ENCODE measurements at regions not wholly inside any gene's neighbourhood (a gene's known extent, or its start where the extent isn't known, plus 50 kb on each side); places are given as distances from the start of the nearest gene placed in this dataset.

DNA sequence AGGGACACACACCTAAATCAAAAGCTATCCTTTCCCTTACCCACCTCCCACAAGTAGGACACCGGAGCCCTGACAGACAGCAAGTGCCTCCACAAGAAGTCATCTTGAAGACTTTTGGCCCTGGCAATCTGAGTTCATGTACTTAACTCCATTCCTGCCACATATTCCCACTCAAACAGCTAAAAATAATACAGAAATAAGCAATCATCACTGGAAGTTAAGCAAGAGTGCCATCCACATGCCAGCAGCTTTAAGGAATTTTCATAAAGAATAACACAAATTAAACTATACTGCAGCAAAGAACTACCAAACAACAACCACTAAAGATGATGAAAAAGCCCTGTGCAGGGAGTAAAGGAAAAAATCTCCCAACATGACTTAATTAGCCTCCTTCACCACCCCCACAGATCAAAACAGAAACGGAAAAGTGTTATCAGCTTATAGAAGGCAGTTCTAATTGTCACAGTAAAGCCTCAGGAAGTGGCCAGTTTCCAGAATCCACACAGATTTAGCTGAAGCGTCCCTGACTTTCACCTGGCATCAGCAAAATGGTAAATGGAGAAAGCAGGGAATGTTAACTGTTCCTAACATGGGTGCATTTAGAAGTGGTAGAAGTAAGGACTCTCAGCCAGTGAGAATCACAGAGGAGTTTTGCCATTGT lies 343.9 kb downstream of the TBC1D4 start:
- Mint-ChIP-seq H3K36me3 (no peaks in the 10 kb centered on the region), H3K27me3 (no peaks in the 10 kb centered on the region), H3K4me1 (no peaks in the 10 kb centered on the region), H3K27ac (no peak overlapping the region), H3K4me3 (no peak overlapping the region), H3K9me3 (peaks cover 6 to 28% (median 13%) of the 10 kb centered on the region in 7 donors)
- ATAC-seq (ENCODE audit: low read depth in 2 of 2) (no peak), DNase-seq (no peak)

DNA sequence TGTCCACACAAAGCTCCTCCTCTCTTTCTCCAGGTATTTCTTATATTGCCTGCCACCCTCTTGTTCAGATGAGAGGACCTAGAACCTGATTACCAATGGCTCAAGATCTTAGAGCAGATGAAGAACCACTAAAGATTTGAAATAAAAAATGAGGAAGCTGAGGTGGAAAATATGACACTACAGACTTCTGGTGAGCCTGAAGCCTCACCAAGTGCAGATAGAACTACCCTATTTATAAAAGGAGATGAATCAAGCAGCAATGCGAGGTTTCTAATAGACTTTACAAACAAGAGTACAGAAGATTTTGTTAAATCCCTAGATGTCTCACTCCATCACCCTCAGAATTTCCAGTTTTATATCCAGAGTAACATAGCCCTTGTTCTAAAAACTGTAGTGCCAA lies 345.8 kb downstream of the TBC1D4 start:
- H3K4me1 Mint-ChIP-seq, result no peaks in the 10 kb centered on the region

DNA sequence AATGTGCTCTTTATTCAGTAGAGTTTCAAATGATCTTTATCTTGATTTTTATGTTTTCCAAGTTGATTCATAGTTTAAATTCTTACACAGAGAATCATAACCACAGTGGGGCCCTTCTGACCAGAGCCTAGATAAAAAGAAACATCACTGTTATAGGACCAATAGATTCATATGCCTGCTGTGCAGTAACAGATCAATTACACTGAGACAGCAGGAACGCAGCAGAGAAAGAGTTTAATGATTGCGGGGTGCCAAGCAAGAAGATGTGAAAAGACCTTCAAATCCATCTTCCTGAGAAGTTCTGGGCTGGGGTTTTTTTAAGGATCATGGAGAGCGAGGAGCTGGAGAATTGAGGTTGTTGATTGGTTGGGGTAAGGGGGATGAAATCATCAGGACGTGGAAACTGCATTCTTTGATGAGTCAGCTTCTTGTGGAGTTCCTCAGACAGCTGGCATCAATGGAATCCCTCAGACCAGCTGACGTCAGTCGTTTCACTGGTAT lies 346.6 kb downstream of the TBC1D4 start:
- ATAC-seq (ENCODE audit: low read depth in 2 of 2) (no peak), DNase-seq (no peak)
- Mint-ChIP-seq H3K4me1 (no peaks in the 10 kb centered on the region), H3K27ac (no peak overlapping the region), H3K36me3 (no peaks in the 10 kb centered on the region), H3K27me3 (no peaks in the 10 kb centered on the region), H3K9me3 (peaks cover 6 to 28% (median 13%) of the 10 kb centered on the region in 7 donors), H3K4me3 (no peak overlapping the region)

More for the DNA sequence above, 345.8 kb downstream of the TBC1D4 start:
- H3K4me3 Mint-ChIP-seq, result no peak overlapping the region
- no peak for DNase-seq
- ATAC-seq (ENCODE audit: low read depth in 2 of 2), result no peak
- no peaks in the 10 kb centered on the region for H3K27me3 Mint-ChIP-seq
- H3K9me3 Mint-ChIP-seq, result peaks cover 6 to 28% (median 13%) of the 10 kb centered on the region in 7 donors
- H3K36me3 Mint-ChIP-seq, result no peaks in the 10 kb centered on the region
- H3K27ac Mint-ChIP-seq, result no peak overlapping the region

DNA sequence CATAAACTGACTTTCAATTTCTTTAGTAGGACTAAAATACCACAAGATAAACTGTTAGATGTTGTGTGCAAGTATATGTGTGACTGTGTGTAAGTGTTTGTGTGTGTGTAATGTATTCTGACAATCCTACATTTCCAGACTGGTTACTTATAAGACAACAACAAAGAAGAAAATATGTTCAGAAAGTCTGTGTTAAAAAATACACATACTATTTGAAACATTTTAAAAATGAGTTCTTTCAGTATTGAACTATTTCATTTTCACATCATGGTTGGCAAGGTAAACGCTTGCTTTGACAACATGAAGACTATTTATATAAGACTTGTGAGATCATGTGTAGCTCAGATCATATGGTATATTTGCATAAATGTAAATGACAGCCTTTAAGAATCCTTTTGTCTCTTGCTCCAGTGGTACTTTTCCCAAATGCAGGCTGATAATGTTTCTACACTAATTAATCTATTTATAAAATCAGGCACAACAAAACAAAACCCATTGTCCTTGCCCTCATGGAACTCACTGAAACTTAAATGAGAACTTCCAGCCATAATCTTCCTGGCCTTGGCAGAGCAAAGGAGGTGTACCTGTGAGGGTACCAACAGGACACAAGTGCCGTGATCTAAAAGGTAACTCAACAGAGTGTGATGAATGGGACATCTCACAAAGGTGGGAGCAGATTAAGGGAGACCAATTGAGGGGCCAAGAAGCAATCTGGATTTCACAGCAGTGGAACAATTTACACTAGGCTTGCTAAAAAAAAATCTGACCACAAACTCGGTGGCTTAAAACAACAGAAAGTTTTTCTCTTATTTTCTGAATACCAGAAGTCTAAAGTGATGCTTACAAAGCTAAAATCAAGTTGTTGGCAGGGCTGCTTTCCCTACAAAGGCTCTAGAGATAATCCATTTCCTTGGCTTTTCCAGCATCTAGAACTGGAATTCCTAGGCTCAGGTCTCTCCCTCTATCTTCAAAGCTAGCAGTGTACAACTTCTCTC lies 349.0 kb downstream of the TBC1D4 start:
- Mint-ChIP-seq H3K9me3 (peaks cover 0 to 12% (median 5%) of the 10 kb centered on the region in 7 donors), H3K4me1 (no peaks in the 10 kb centered on the region), H3K27me3 (no peaks in the 10 kb centered on the region), H3K36me3 (no peaks in the 10 kb centered on the region), H3K27ac (no peak overlapping the region), H3K4me3 (no peak overlapping the region)
- DNase-seq (no peak), ATAC-seq (ENCODE audit: low read depth in 2 of 2) (no peak)

DNA sequence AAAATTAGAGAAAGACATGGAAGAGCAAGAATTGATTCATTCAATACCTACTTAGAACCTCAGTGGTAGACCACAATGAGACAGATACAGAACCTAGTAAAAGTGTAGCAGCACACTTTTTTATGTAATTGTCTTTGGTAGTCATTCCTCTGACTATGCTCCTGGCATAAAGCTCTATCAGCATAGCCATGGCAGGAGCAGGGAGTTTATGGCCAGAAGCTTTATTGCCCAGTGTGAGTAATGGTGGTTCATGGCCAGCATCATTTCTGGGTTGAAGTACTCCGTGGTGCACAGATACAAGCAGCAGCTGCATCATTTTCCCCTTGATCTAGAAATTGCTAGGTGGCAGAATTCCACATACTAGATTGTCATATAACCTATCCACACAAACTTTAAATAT lies 352.6 kb downstream of the TBC1D4 start:
- H3K36me3 Mint-ChIP-seq, result no peaks in the 10 kb centered on the region
- no peaks in the 10 kb centered on the region for H3K4me1 Mint-ChIP-seq
- DNase-seq (no peak), ATAC-seq (ENCODE audit: low read depth in 2 of 2) (no peak)
- no peak overlapping the region for H3K4me3 Mint-ChIP-seq
- peaks cover 0 to 3% (median 0%) of the 10 kb centered on the region in 7 donors for H3K9me3 Mint-ChIP-seq
- H3K27ac Mint-ChIP-seq, result no peak overlapping the region
- no peaks in the 10 kb centered on the region for H3K27me3 Mint-ChIP-seq

DNA sequence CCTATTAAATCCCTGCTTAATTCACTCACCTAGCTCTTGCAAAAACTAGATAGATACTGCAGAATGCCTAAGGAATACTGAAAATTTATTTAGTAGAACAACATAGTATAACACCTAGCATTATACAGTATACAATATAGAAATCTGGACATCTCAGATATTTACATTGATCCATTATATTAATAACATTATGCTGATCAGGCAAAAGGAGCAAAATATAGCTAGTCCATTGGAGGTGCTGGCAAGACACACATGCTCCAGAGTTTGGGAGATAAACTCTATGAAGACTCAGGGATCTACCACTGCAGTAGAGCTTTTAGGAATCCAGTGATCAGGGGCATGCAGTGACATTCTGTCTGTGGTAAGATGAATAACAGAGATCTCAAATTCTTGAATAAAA lies 357.6 kb downstream of the TBC1D4 start:
- H3K36me3 Mint-ChIP-seq, result no peaks in the 10 kb centered on the region
- H3K4me1 Mint-ChIP-seq, result no peaks in the 10 kb centered on the region
- DNase-seq, result no peak
- H3K9me3 Mint-ChIP-seq, result peaks cover 0 to 6% (median 0%) of the 10 kb centered on the region in 7 donors
- H3K4me3 Mint-ChIP-seq, result no peak overlapping the region
- ATAC-seq (ENCODE audit: low read depth in 2 of 2), result no peak
- no peak overlapping the region for H3K27ac Mint-ChIP-seq
- H3K27me3 Mint-ChIP-seq, result peaks cover 0 to 4% (median 0%) of the 10 kb centered on the region in 3 donors

DNA sequence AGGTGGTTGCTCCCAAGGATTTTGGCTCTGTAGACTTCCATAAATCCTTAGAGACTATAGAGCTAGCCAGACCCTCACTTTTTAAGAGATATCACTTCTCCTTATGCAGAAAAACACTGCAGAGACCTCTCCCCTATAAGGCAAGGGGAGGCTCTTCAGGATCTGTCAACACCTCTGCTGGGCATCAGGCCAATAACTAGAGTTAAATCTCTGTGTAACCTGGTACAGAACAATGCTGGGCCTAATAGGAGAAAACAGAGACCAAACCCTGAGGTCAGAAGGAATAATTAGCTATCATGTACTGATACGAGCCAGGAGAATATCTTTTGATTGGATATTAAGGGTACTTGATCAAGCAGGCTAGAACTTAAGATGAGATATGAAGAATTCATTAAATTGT lies 358.5 kb downstream of the TBC1D4 start:
- DNase-seq (no peak), ATAC-seq (ENCODE audit: low read depth in 2 of 2) (no peak)
- Mint-ChIP-seq H3K27me3 (peaks cover 0 to 4% (median 0%) of the 10 kb centered on the region in 3 donors), H3K27ac (no peak overlapping the region), H3K4me3 (no peak overlapping the region), H3K9me3 (peaks cover 0 to 6% (median 0%) of the 10 kb centered on the region in 7 donors), H3K4me1 (no peaks in the 10 kb centered on the region), H3K36me3 (no peaks in the 10 kb centered on the region)

DNA sequence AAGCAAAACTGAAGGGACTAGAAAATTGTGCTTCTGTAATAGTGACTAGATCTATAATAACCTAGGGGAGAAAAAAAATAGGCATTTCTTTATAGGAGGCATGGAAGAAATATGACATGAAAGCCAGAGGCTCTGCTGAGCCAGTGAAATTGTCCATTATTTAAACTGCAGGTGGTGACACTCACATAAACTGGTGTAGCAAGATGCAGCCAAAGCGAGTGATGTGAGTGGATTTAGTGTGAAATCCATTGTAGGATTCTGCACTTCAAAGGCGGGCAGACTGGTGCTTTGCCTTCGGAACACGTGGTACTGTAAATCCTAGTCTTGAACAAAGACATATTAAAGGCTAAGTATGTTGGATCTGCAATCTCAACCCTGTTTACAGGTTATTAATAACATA lies 361.9 kb downstream of the TBC1D4 start:
- H3K27ac Mint-ChIP-seq, result no peak overlapping the region
- no peak for DNase-seq
- no peaks in the 10 kb centered on the region for H3K36me3 Mint-ChIP-seq
- no peaks in the 10 kb centered on the region for H3K4me1 Mint-ChIP-seq
- no peak overlapping the region for H3K4me3 Mint-ChIP-seq
- H3K27me3 Mint-ChIP-seq, result peaks cover 0 to 4% (median 0%) of the 10 kb centered on the region in 3 donors
- peaks cover 0 to 4% (median 0%) of the 10 kb centered on the region in 7 donors for H3K9me3 Mint-ChIP-seq
- no peak for ATAC-seq (ENCODE audit: low read depth in 2 of 2)

DNA sequence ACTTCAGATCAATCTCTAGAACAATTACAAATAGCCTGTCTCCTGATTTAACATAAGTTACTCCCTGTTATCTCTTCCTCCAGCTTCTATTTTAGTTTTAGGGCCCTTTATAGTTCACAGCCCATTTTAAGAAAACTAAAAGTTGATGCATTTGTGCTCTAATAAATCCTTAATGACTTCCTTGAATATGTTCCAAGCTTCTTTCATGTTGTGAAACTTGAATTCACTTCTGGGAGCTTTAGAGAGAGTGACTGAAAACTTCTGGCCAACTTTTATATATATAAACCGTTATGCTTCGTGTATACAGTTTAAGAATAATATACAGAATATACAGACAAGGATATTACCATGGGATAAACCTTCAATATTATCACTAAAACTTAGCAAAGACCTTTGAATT lies 366.8 kb downstream of the TBC1D4 start:
- no peak for ATAC-seq (ENCODE audit: low read depth in 2 of 2)
- Mint-ChIP-seq H3K4me1 (no peaks in the 10 kb centered on the region), H3K27me3 (peaks cover 0 to under 1% (median 0%) of the 10 kb centered on the region in 3 donors), H3K9me3 (peaks cover 3 to 16% (median 10%) of the 10 kb centered on the region in 7 donors), H3K4me3 (no peak overlapping the region), H3K36me3 (no peaks in the 10 kb centered on the region), H3K27ac (no peak overlapping the region)
- no peak for DNase-seq

DNA sequence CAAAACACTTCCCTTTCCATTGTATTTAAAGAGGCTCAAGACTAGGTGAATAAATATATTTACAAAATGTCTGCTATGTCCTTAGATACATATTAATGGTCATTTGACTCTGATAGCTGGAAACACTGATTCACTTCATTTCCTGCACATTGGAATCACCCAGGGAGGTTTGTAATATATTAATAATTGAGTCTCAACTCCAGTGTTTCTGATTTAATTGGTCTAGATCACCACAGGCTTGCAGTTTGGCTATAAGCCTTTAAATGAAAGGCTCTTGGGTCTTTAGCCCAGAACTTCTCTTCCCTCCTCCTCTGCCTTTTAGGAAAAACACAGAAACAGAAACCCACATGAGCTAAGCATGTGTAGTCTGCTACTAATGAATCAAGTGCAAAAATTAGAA lies 378.0 kb downstream of the TBC1D4 start:
- Mint-ChIP-seq H3K4me3 (no peak overlapping the region), H3K27me3 (no peaks in the 10 kb centered on the region), H3K4me1 (no peaks in the 10 kb centered on the region), H3K27ac (no peak overlapping the region), H3K36me3 (no peaks in the 10 kb centered on the region), H3K9me3 (peaks cover 0 to 17% (median 2%) of the 10 kb centered on the region in 7 donors)
- DNase-seq (no peak), ATAC-seq (ENCODE audit: low read depth in 2 of 2) (no peak)

DNA sequence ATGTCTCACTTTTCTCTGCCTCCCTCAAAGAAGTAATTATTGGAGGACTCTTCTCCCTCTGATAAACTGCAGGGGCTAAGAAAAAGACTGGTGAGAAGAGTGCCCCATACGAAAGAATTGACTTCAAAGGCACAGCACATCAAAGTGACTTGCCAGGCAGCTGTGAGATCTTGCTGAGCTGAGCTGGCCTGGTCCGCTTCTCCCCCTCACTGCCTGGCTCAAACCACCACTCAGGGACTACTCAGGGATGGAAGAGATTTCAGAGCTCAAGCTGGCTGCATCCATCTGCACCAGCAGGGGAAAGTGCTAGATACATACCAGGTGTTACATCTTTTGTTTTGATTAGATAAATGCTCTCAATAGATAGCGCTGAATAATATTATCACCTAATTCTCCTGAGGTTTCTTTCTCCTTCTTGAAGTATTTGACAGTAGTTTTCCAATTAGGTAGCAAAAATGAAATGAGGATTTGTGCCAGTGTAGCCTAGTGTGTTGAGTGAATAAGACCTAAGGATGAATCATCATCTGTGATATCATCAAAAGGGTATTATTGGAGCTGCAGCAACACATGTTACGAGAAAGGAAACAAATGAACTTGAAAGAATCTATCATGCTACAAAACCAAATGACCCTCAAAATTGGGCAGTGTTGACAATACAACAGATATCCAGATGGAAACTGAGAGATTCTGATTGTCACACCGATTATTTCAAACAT lies 379.8 kb downstream of the TBC1D4 start:
- H3K4me1 Mint-ChIP-seq, result no peaks in the 10 kb centered on the region
- peaks cover 0 to 12% (median 0%) of the 10 kb centered on the region in 7 donors for H3K9me3 Mint-ChIP-seq
- no peak for ATAC-seq (ENCODE audit: low read depth in 2 of 2)

DNA sequence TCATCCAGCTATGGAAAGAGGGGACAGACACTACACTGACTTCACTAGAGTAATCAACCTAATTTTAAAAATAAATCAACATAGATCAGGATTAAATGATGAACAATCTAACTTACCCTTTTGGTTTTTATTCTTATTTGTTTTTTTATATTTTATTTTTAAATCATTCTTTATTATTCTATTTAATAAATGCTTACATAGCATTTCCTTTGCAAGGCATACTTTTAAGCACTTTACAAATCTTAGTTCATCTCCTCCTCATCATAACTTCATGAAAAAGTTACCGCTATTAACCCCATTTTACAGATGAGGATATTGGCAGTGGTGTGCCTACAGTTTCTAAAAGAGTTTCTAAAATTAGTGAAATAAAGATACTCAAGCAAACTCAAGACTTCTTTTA lies 380.6 kb downstream of the TBC1D4 start:
- ATAC-seq (ENCODE audit: low read depth in 2 of 2), result no peak
- peaks cover 0 to 8% (median 0%) of the 10 kb centered on the region in 7 donors for H3K9me3 Mint-ChIP-seq
- no peaks in the 10 kb centered on the region for H3K27me3 Mint-ChIP-seq
- H3K36me3 Mint-ChIP-seq, result no peaks in the 10 kb centered on the region
- H3K27ac Mint-ChIP-seq, result no peak overlapping the region
- DNase-seq, result no peak
- no peaks in the 10 kb centered on the region for H3K4me1 Mint-ChIP-seq
- H3K4me3 Mint-ChIP-seq, result no peak overlapping the region

More for the DNA sequence above, 379.8 kb downstream of the TBC1D4 start:
- H3K27ac Mint-ChIP-seq, result no peak overlapping the region
- H3K4me3 Mint-ChIP-seq, result no peak overlapping the region
- no peak for DNase-seq
- H3K27me3 Mint-ChIP-seq, result no peaks in the 10 kb centered on the region
- H3K36me3 Mint-ChIP-seq, result no peaks in the 10 kb centered on the region

DNA sequence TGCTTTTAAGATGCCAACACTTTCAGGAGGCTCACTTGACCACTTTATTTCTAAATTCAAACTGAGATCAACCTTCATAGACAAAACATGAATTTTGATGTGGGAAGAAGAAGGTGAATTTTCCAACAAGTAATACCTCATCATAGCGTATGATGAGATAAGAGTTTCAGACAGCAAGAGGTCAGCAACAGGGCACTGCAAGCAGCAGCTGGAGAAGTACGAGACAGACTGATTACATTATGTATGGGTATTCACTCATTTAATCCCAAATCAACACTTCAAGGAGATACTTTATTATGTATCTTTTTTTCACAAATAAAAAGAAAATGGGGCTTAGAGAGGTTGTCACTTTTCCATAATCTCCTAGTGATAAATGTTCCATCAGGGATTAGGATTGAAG lies 389.8 kb downstream of the TBC1D4 start:
- H3K4me1 Mint-ChIP-seq, result no peaks in the 10 kb centered on the region
- no peak overlapping the region for H3K4me3 Mint-ChIP-seq
- no peak for DNase-seq
- no peaks in the 10 kb centered on the region for H3K27me3 Mint-ChIP-seq
- H3K36me3 Mint-ChIP-seq, result no peaks in the 10 kb centered on the region
- H3K9me3 Mint-ChIP-seq, result peaks cover 0 to 5% (median 0%) of the 10 kb centered on the region in 7 donors
- no peak for ATAC-seq (ENCODE audit: low read depth in 2 of 2)
- H3K27ac Mint-ChIP-seq, result no peak overlapping the region
